ENCODE measurements at regions not wholly inside any gene's neighbourhood (a gene's known extent, or its start where the extent isn't known, plus 50 kb on each side); places are given as distances from the start of the nearest gene placed in this dataset.

GRCh38 chr9:80383331-80383730 lies 811.6 kb downstream of the TLE4 start:
- TF ChIP-seq CTCF (conservative IDR thresholded peaks at IDR 0.05 in 1 of 2, IDR thresholded peaks at IDR 0.05 in 1 of 2; ENCODE audit: extremely low read depth in 1 of 2, insufficient read depth in 1 of 2, low read depth in 1 of 2, low read length in 2 of 2), result no peak
- no peak for TF ChIP-seq EZH2 (IDR thresholded peaks at IDR 0.05; ENCODE audit: borderline replicate concordance, low read length)

All from mammary epithelial cell (primary cell).